Neural cell (in vitro differentiated cells): ENCODE measurements at regions not wholly inside any gene's neighbourhood (a gene's known extent, or its start where the extent isn't known, plus 50 kb on each side); places are given as distances from the start of the nearest gene placed in this dataset.

ENCODE experiments used
- EP300 ChIP-seq: fragments of 450-650 bp; conservative IDR thresholded peaks from 2 replicates; pipeline ENCODE4 v1.6.1; 2014; ENCODE audit warnings: antibody characterized with exemption, mild to moderate bottlenecking, moderate library complexity; ENCODE audit not compliant: poor library complexity, severe bottlenecking
- EZH2 ChIP-seq: fragments of 200-600, 300-800 bp; shearing (Covaris generic), sonication (generic); IDR thresholded peaks from 2 replicates; pipeline ENCODE4 v1.6.1; 2014; ENCODE audit warnings: antibody characterized with exemption, low read length, borderline replicate concordance, mild to moderate bottlenecking; ENCODE audit not compliant: insufficient read depth, poor library complexity, severe bottlenecking
- POLR2AphosphoS5 ChIP-seq: IDR thresholded peaks from 2 replicates; pipeline ENCODE4 v1.6.1; 2012
- RAD21 ChIP-seq: fragments of 450-650 bp; conservative IDR thresholded peaks from 2 replicates; pipeline ENCODE4 v1.6.1; 2014; ENCODE audit warnings: antibody characterized with exemption, mild to moderate bottlenecking, moderate library complexity
- REST ChIP-seq: IDR thresholded peaks from 2 replicates; pipeline ENCODE4 v1.6.1; 2012; ENCODE audit warnings: borderline replicate concordance
- TAF1 ChIP-seq: IDR thresholded peaks from 2 replicates; pipeline ENCODE4 v1.6.1; 2012; ENCODE audit warnings: low read depth
- TF ChIP-seq, protein P1 (sequence below): fragments of 450-650 bp; IDR thresholded peaks from 2 replicates; pipeline ENCODE4 v1.5.1; 2014; ENCODE audit warnings: antibody characterized with exemption, mild to moderate bottlenecking, moderate library complexity; ENCODE audit not compliant: poor library complexity, severe bottlenecking

DNA sequence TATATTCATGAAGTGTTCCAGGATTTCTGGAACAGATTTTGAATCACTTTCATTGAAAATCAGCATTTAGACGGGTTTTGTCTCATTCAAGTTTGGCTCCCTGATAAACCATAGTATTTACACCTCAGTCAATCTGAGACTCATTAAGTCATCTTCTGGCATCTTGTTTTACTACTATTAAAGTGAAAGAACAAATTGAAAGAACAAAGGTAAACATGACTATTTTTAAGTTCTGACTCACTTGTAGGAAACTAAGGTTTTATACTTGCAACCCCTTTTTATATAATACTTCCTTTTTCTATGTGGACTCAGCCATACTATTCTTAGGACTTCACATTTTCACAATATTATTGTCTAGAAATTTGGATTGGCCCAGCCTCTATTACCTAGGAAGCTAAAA lies 854.4 kb downstream of the SQOR start:
- TF ChIP-seq TAF1: no peak
- TF ChIP-seq, protein P1, sequence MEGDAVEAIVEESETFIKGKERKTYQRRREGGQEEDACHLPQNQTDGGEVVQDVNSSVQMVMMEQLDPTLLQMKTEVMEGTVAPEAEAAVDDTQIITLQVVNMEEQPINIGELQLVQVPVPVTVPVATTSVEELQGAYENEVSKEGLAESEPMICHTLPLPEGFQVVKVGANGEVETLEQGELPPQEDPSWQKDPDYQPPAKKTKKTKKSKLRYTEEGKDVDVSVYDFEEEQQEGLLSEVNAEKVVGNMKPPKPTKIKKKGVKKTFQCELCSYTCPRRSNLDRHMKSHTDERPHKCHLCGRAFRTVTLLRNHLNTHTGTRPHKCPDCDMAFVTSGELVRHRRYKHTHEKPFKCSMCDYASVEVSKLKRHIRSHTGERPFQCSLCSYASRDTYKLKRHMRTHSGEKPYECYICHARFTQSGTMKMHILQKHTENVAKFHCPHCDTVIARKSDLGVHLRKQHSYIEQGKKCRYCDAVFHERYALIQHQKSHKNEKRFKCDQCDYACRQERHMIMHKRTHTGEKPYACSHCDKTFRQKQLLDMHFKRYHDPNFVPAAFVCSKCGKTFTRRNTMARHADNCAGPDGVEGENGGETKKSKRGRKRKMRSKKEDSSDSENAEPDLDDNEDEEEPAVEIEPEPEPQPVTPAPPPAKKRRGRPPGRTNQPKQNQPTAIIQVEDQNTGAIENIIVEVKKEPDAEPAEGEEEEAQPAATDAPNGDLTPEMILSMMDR: no peak
- no peak for TF ChIP-seq EZH2
- TF ChIP-seq EP300: no peak
- no peak for TF ChIP-seq RAD21
- no peak for TF ChIP-seq POLR2AphosphoS5
- no peak for TF ChIP-seq REST
